H1 (cell line): ENCODE measurements at regions not wholly inside any gene's neighbourhood (a gene's known extent, or its start where the extent isn't known, plus 50 kb on each side); places are given as distances from the start of the nearest gene placed in this dataset.

Experiments used
- CTCF ChIA-PET: fragments of 300-600 bp; sonication (Branson Sonifier 250); formaldehyde crosslinking; loops from one replicate; lab custom pipeline; 2021; ENCODE audit not compliant: partially characterized antibody; lab: Charles Lee
- POLR2A ChIA-PET: fragments of 300-600 bp; sonication (Branson Sonifier 250); formaldehyde crosslinking; loops from one replicate; lab custom pipeline; 2021; ENCODE audit warnings: inconsistent platforms; ENCODE audit not compliant: partially characterized antibody; lab: Charles Lee
- DNase-seq, 2 experiments: peaks; one replicate each; pipeline versions ENCODE4 v3.0.0 to v3.0.0-alpha.2; 2010 to 2022; ENCODE audit warnings: low spot score in 2 of 2, low read depth in 1 of 2, mixed read lengths in 1 of 2
- FAIRE-seq: peaks from 2 replicates; lab custom pipeline; 2011; peaks lifted over from hg19 to GRCh38; lab: Jason Lieb, UNC
- H2AFZ ChIP-seq: 2 replicates; pipeline ENCODE4 v1.8.1; 2012; ENCODE audit warnings: low read length, inconsistent platforms
- H2AK5ac ChIP-seq: 2 replicates; pipeline ENCODE4 v1.6.1; 2013; ENCODE audit warnings: low read depth, low read length
- H2BK120ac ChIP-seq: replicated peaks from 2 replicates; pipeline ENCODE3; 2013; ENCODE audit warnings: low read depth, low read length, inconsistent platforms
- H2BK12ac ChIP-seq: 2 replicates; pipeline ENCODE4 v1.6.1; 2013; ENCODE audit warnings: low read depth, low read length
- H2BK15ac ChIP-seq: 2 replicates; pipeline ENCODE4 v1.6.1; 2013; ENCODE audit warnings: low read length
- H2BK20ac ChIP-seq: 2 replicates; pipeline ENCODE4 v1.6.1; 2013; ENCODE audit warnings: low read length
- H2BK5ac ChIP-seq: 2 replicates; pipeline ENCODE4 v1.6.1; 2013; ENCODE audit warnings: low read depth, low read length
- H3K14ac ChIP-seq: 2 replicates; pipeline ENCODE4 v1.6.1; 2013; ENCODE audit warnings: inconsistent platforms; ENCODE audit not compliant: insufficient read length
- H3K18ac ChIP-seq: 2 replicates; pipeline ENCODE4 v1.6.1; 2013; ENCODE audit warnings: low read length; ENCODE audit errors: extremely low read depth
- H3K23ac ChIP-seq: 2 replicates; pipeline ENCODE4 v1.6.1; 2013; ENCODE audit warnings: inconsistent platforms; ENCODE audit not compliant: insufficient read length
- H3K23me2 ChIP-seq: 2 replicates; pipeline ENCODE4 v1.6.1; 2013; ENCODE audit warnings: low read depth, low read length
- H3K27ac ChIP-seq: 2 replicates; pipeline ENCODE4 v1.6.1; 2011; ENCODE audit warnings: low read depth, low read length, inconsistent platforms
- H3K27me3 ChIP-seq, 4 experiments: replicated peaks in 1 of 4; 1 replicate in 1 of 4; 2 replicates in 3 of 4; pipeline versions ENCODE4 v1.6.1 to v1.8.1; 2011 to 2013; ENCODE audit warnings: low read length in 3 of 4, mild to moderate bottlenecking in 3 of 4, inconsistent platforms in 2 of 4, mixed read lengths in 2 of 4, moderate library complexity in 1 of 4; ENCODE audit not compliant: control insufficient read depth in 3 of 4, insufficient read depth in 3 of 4; ENCODE audit errors: extremely low read depth in 1 of 4
- H3K36me3 ChIP-seq, 4 experiments: 2 replicates each; pipeline versions ENCODE4 v1.6.1 to v1.8.1; 2011 to 2013; ENCODE audit warnings: mild to moderate bottlenecking in 4 of 4, low read length in 3 of 4, moderate library complexity in 2 of 4, control low read depth in 1 of 4, inconsistent platforms in 1 of 4; ENCODE audit not compliant: insufficient read depth in 4 of 4, control insufficient read depth in 2 of 4
- H3K4ac ChIP-seq: replicated peaks from 2 replicates; pipeline ENCODE3; 2013; ENCODE audit warnings: low read length, low read depth, mixed read lengths, inconsistent platforms; ENCODE audit not compliant: insufficient read length
- H3K4me1 ChIP-seq, 4 experiments: replicated peaks in 1 of 4; 1 replicate in 1 of 4; 2 replicates in 3 of 4; pipeline versions ENCODE4 v1.6.1 to v1.8.1; 2011 to 2013; ENCODE audit warnings: low read length in 3 of 4, inconsistent platforms in 2 of 4, mixed read lengths in 1 of 4; ENCODE audit not compliant: insufficient read depth in 4 of 4, control insufficient read depth in 3 of 4
- H3K4me2 ChIP-seq, 2 experiments: 2 replicates each; pipeline versions ENCODE4 v1.6.1 to v1.8.1; 2011 to 2013; ENCODE audit warnings: low read depth in 2 of 2, low read length in 2 of 2, control low read depth in 1 of 2, inconsistent platforms in 1 of 2, mild to moderate bottlenecking in 1 of 2; ENCODE audit not compliant: insufficient read depth in 1 of 2
- H3K4me3 ChIP-seq, 4 experiments: fragments of 200-600, 300-600 bp in 1 of 4; sonication (generic), shearing (Covaris generic), sonication (Bioruptor Twin) in 1 of 4; 2 replicates each; pipeline versions ENCODE4 v1.5.1 to v1.8.1; 2011 to 2016; ENCODE audit warnings: low read length in 4 of 4, low read depth in 3 of 4, control low read depth in 2 of 4, inconsistent platforms in 2 of 4, mild to moderate bottlenecking in 2 of 4, mixed read lengths in 1 of 4, moderate library complexity in 1 of 4; ENCODE audit not compliant: insufficient read depth in 2 of 4; ENCODE audit errors: extremely low read depth in 1 of 4
- H3K56ac ChIP-seq: replicated peaks from 2 replicates; pipeline ENCODE3; 2013; ENCODE audit warnings: low read depth, mild to moderate bottlenecking, mixed read lengths, low read length, inconsistent platforms; ENCODE audit not compliant: insufficient read length
- H3K79me1 ChIP-seq: 2 replicates; pipeline ENCODE4 v1.6.1; 2013; ENCODE audit warnings: low read depth, low read length, control low read depth
- H3K79me2 ChIP-seq, 2 experiments: 2 replicates each; pipeline versions ENCODE4 v1.6.1 to v1.8.1; 2012 to 2013; ENCODE audit warnings: low read length in 2 of 2, mild to moderate bottlenecking in 2 of 2, inconsistent platforms in 1 of 2; ENCODE audit not compliant: insufficient read depth in 2 of 2, control insufficient read depth in 1 of 2
- H3K9ac ChIP-seq, 4 experiments: replicated peaks in 1 of 4; 1 replicate in 1 of 4; 2 replicates in 3 of 4; pipeline versions ENCODE4 v1.6.1 to v1.8.1; 2011 to 2013; ENCODE audit warnings: low read depth in 3 of 4, low read length in 3 of 4, control low read depth in 2 of 4, mild to moderate bottlenecking in 2 of 4, moderate library complexity in 2 of 4, inconsistent platforms in 1 of 4; ENCODE audit errors: extremely low read depth in 1 of 4
- H3K9me3 ChIP-seq, 2 experiments: 2 replicates each; pipeline versions ENCODE4 v1.6.1 to v1.8.1; 2012 to 2013; ENCODE audit warnings: mild to moderate bottlenecking in 2 of 2, moderate library complexity in 2 of 2, control low read depth in 1 of 2, inconsistent platforms in 1 of 2, low read depth in 1 of 2, low read length in 1 of 2, mixed read lengths in 1 of 2; ENCODE audit not compliant: insufficient read depth in 2 of 2
- H4K20me1 ChIP-seq, 2 experiments: replicated peaks in 1 of 2; 2 replicates each; pipeline versions ENCODE3 to v1.8.1; 2011 to 2013; ENCODE audit warnings: inconsistent platforms in 2 of 2, low read length in 2 of 2, mild to moderate bottlenecking in 1 of 2; ENCODE audit not compliant: insufficient read depth in 2 of 2, control insufficient read depth in 1 of 2
- H4K5ac ChIP-seq: 2 replicates; pipeline ENCODE4 v1.6.1; 2013; ENCODE audit warnings: low read length, low read depth, mixed read lengths, inconsistent platforms; ENCODE audit not compliant: insufficient read length
- H4K8ac ChIP-seq: 2 replicates; pipeline ENCODE4 v1.8.0; 2013; ENCODE audit warnings: mild to moderate bottlenecking, moderate library complexity, low read length, inconsistent platforms; ENCODE audit not compliant: insufficient read depth; ENCODE audit errors: extremely low read depth
- H4K91ac ChIP-seq: replicated peaks from 2 replicates; pipeline ENCODE3; 2013; ENCODE audit warnings: low read length, mixed read lengths, inconsistent platforms; ENCODE audit not compliant: insufficient read length
- MAFK ChIP-seq: IDR thresholded peaks from 2 replicates; pipeline ENCODE4 v1.6.1; 2012; ENCODE audit warnings: low read depth, mild to moderate bottlenecking, improper control_type of control experiment, low read length
- TEAD4 ChIP-seq: IDR thresholded peaks from 2 replicates; pipeline ENCODE4 v1.6.1; 2012; ENCODE audit warnings: low read depth, low read length, inconsistent platforms, mixed read lengths
- WGBS, 2 experiments: shearing (Covaris generic) in 1 of 2; methylation state at CpG; one replicate each; pipeline versions ENCODE4 v1.1.6 to v1.1.7; 2013 to 2015; ENCODE audit warnings: low lambda C conversion rate in 2 of 2, mixed read lengths in 2 of 2, inconsistent platforms in 1 of 2, low coverage in 1 of 2, missing lambda C conversion rate in 1 of 2; ENCODE audit not compliant: insufficient replicate concordance in 2 of 2, insufficient coverage in 1 of 2, insufficient read length in 1 of 2; ENCODE audit errors: extremely low coverage in 1 of 2, missing lambda C conversion rate in 1 of 2; 5-methylcytosine and 5-hydroxymethylcytosine counted together

DNA sequence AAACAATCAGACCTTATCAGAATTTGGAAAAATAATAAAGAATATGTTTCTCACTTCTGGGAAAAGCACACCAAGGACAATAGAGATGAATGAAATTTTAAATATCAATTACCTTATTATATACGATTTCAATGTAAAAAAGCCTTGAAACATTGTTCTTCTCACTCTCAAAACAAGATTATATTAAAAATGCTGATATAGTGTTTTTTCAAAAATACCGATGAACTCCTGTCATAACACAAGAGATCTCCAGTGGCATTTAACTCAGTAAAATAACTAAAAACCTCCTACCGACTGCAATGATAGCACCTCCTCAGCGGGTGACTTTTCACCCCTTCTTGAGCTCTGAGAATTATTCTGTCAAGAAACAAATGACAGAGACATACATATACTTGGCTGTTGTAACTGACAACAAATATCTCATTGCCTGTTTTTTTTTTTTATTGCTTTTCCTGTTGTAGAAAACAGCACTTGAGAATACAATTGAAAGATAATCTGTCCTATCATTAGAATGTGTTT, 1237.3 kb downstream of the C4orf33 start:
- Histone ChIP-seq H3K56ac (no peak overlapping the region), H2BK120ac (no peak overlapping the region), H3K4ac (no peak overlapping the region), H4K91ac (no peak overlapping the region), H3K18ac (no peak overlapping the region), H2BK12ac (no peak overlapping the region), H4K5ac (no peak overlapping the region), H3K79me2 (no peaks in the 10 kb centered on the region), H3K23me2 (no peaks in the 10 kb centered on the region), H3K4me2 (no peak overlapping the region), H4K20me1 (no peaks in the 10 kb centered on the region), H2AFZ (no peak overlapping the region)
- POLR2A ChIA-PET: no interaction called here
- TF ChIP-seq TEAD4: no peak
- TF ChIP-seq MAFK: peak; percentile 68; the same call in 1 of the 2 replicates
- TF ChIP-seq, all 59 proteins: peak for 1
- DNase-seq: no peak
- H3K79me1 ChIP-seq: no peaks in the 10 kb centered on the region
- no peak overlapping the region for H2BK15ac ChIP-seq
- FAIRE-seq: no peak
- H3K9me3 ChIP-seq: no peaks in the 10 kb centered on the region
- no peak overlapping the region for H3K14ac ChIP-seq
- H3K9ac ChIP-seq: no peak overlapping the region
- H2BK20ac ChIP-seq: no peak overlapping the region
- CTCF ChIA-PET: no interaction called here
- H3K27me3 ChIP-seq: peaks cover 0 to 1% (median 0%) of the 10 kb centered on the region in 4 experiments; a peak in 1 of 7 replicates
- WGBS, 2 experiments: 52% methylated on average over 4 of the region's 4 CpGs; no CpG with 5 or more reads in 1 of the 2 experiments
- no peak overlapping the region for H3K27ac ChIP-seq
- no peak overlapping the region for H3K23ac ChIP-seq
- no peak overlapping the region for H4K8ac ChIP-seq
- no peaks in the 10 kb centered on the region for H3K36me3 ChIP-seq
- H3K4me3 ChIP-seq: no peak overlapping the region
- no peaks in the 10 kb centered on the region; a peak in 2 of 7 replicates for H3K4me1 ChIP-seq
- H2AK5ac ChIP-seq: no peak overlapping the region
- H2BK5ac ChIP-seq: no peak overlapping the region
